HUDEP-2 (cell line): ENCODE measurements at regions not wholly inside any gene's neighbourhood (a gene's known extent, or its start where the extent isn't known, plus 50 kb on each side); places are given as distances from the start of the nearest gene placed in this dataset.
"Not testable (repeated sequence)": the region's sequence is repeated elsewhere in the genome, so short reads cannot be mapped to it uniquely, and the experiment has no call there.

Experiments used
- DNase-seq, 76 experiments: peaks; one replicate each; lab custom pipeline; 2025; ENCODE audit not compliant: unreplicated experiment in 76 of 76; lab: John Stamatoyannopoulos, UW

DNA sequence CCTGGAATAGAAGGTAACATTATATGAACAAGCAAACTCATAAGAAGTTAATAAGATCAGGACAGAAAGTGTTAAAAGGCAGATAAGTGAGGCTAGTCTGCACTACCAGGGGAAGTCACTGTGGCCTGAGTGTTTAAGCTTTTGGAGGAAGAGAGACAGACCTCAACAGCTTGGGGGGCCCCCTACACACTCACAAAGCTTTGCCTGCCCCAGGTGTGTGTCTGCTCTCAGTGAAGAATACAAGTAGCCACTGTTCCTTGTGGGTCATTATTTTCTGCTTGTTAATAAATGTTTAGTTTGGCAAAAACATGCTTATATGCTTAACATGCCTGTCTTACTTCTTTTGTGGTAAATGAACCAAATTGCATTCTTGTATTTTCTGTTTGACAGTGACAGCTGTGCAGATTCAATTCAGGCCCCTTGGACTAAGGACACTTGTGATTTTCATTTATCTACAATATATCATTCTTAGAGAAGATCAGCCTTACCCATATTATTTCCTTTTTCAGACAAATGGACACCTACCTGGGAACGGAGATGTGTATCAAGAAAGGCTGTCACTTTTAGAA is 50.7 kb upstream of the C12orf71 start:
- DNase-seq: no peak

DNA sequence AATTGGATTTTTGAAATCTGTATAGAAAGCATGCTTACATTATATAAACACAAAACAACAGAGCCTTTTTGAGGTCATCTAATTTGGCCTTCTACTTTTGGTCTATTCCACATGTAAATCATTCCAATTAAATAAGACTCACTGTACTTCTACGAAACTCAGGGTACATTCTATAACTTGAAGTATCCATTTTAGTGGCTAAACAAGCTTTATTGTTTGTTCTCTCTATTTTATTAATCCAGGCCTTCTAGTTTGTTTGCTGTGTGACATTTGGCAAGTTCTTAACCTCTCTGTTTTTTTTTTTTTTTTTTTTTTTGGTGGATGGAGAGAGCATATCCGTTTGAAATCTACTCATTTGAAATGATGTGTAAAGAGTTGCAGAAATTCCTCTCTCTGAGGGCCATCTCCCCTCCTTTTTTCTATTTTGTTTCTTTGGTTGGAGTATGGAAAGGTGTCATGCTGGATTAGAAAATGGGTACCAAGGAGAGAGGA is 58.1 kb upstream of the C12orf71 start:
- no peak for DNase-seq

DNA sequence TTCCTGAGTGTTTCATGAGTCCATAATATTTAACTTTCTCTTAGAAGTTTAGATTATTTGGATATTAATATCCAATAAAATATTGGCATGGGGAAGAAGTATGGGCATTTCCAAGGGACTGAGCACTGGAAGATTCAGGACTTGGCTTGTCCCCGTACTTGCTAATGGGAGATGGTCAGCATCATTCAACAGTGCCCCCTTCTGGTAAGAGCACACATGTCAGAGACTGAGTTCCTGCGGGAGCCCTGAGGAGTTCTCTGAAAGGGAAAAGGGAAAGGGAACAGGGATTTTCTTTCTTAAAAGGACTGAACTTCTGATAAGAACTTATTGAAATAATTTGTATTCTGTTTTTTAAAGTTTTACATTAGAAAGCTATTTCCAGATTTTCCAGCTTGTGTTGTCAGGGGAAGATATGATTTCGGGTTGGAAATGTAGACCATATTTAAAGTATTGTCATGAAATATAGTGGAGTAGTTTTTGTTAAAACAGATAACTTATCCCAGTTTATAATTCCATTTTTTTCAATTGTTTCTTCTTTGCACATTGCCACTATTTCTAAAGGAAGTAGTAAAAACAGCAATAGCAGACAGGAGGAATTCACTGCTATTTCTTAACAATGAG is 59.8 kb upstream of the C12orf71 start:
- DNase-seq: peak in 51 of 76 experiments; percentile 1 to 66 (median 19)

DNA sequence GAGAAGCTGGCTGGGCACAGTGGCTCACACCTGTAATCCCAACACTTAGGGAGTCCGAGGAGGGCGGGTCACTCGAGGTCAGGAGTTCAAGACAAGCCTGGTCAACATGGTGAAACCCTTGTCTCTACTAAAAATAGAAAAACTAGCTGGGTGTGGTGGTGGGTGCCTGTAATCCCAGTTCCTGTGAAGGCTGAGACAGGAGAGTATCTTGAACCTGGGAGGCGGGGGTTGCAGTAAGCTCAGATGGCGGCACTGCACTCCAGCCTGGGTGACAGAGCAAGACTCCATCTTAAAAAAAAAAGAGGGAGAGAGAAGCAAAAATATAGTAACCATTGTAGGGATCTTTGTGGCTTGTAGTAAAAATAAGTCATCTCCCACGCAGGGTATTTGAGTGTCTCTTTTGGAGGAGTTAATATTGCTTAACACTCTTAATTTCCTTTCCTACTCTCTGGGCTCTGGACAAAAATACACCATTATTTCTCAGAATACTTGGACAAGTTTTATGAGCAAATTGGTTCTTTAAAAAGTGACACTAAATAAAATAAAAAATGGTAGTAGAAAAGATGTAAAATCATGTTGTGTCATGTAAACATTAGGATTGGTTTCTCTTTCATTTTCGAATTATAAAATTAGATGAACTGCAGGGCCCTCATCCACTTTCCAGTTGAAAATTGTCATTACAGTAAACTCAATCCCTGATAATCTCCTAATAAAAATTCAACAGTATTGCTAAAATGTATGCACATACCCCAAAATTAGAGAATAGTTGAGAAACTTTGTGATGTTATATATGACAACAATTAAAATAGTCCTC is 61.1 kb upstream of the C12orf71 start:
- DNase-seq: no peak

DNA sequence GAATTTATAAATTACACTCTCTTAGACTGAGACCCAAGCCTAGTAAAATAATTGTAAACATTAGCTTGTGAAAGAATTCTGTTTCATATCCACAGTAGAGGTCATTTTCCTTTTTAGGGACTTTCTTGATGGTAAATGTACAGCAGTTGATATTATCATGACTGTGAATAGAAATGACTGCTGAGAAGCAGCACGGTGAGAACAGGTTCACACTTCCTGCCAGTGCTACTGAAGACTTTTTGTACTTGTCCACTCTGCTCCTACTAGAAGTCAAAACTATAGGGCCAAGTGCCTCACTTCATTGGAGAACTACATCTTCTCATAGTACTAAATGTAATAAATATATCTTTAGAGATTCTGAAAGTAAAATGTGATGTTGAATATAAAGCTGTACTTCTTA is 63.3 kb upstream of the C12orf71 start:
- DNase-seq: not testable (repeated sequence)

DNA sequence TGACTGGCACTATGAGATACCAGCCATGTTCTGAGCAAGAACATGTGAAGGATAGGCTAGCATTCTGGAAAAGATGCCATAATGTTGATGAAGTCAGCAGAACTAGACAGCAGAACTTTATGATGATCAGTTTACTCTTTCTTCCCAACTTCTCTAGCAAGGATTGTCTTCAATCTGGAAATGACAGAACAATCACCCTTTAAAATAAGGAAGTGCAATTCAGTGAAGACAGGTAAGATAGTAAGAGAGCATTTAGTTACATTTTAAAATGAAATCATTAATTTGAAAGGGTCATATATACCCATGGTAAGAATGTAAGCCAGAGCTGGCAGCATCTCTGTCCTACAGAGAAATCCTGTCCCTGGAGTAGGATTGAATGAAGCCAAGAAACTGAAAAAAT is 66.0 kb upstream of the C12orf71 start:
- no peak for DNase-seq

DNA sequence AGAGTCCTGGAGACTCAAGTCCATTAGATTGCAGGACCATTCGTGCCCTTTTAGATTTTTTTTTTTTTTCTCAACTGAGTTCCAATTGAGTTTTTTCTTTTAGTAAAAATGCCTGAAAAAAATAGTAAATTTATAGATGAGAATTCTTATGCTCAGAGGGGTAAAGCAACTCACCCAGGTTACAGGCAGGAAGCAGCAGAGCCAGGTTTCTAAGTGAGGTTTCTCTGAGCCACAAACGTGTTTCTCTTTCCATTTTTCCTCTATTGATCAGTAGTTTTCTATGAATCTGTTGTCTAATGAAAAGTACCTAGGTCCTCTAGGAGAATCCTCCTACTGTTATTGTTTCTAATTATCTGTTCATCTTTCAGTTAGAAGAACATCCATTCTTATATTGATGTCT is 66.4 kb upstream of the C12orf71 start:
- DNase-seq: no peak

DNA sequence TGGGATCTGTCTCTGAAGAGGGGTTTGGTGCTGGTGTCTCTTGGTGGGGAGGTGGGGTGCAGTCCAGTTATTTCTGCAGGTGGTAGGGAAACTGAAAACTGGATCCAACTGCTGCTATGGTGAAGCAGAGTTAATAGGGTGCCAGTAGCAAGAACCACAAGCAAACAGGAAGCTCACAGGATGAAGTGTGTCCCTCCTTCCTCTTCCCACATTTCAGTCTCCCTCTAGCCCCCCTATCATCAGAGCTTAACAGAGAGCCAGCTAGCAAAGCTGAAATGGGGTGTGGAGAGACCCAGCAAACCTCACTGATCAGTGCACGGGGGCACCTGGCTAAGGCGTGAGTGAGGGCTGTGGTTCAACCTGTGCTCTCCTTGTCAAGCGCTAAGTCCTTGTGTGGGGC is 69.1 kb upstream of the C12orf71 start:
- DNase-seq: no peak

DNA sequence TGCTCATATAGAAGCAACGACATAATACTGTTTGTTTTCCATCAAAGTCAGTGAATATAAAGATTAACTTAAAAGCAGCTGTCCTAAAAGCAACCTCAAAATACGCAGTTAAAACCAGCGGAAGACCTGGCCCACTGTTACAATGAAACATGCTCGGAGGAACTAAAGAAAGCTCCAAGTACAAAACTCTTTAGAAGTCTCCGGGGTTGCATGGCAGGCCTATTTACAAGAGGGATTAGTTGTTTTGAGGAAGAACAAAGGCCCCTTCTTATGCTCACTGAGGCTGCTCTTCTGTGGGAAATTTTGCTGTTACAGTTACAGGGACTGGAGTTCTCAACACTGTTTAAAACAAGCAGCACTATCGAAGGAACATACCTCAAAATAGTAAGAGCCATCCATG is 75.9 kb upstream of the C12orf71 start:
- no peak for DNase-seq

DNA sequence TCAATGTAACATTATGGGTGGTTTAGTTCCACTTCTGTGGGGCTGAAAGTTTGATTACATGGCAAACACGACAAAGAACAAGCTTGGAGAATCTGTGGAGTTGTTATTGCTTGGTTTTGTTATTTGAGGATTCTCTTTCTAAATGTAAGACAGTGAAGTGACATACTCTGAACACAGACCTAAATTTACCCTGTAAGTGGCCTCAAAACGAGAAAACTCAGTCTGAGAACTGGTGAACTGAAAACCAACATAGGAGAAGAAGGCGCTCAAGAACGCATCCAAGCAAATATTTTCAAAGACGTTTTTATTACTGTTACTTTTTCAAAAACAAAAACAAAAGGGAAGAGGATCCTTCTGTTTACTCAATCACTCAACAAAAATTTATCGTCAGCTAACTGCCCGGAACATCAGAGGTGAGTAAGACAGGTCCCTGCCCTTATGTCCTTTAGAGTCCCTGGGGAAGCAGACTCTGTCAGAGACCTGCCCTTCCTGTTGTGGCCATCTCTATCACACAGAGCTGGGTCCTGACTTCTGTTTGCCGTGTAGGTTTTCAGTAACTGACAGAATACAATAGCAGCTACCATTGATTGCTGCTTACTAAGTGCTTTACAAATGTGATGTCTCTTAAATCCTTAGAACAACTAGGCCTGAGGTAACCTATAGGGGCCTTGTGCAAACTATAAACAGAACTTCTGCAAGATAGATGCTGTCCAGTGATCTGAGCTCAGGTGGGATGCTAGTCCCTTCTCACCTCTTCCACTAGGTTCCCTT is 79.3 kb upstream of the C12orf71 start:
- no peak for DNase-seq

DNA sequence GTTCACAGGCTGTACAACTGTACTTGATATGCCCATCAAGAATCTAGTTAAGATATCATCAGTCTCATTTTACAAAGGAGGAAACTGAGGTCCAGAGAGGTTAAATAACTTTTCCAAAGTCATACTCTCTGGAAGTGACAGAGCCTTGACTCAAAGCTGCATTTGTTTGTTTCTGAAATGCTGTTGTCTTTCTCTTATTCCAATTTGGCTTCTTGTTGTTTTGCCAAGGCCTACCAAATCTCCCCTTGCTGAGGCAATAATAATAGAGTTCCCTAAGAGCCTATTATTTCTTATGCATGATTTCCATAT is 79.8 kb upstream of the C12orf71 start:
- no peak for DNase-seq

DNA sequence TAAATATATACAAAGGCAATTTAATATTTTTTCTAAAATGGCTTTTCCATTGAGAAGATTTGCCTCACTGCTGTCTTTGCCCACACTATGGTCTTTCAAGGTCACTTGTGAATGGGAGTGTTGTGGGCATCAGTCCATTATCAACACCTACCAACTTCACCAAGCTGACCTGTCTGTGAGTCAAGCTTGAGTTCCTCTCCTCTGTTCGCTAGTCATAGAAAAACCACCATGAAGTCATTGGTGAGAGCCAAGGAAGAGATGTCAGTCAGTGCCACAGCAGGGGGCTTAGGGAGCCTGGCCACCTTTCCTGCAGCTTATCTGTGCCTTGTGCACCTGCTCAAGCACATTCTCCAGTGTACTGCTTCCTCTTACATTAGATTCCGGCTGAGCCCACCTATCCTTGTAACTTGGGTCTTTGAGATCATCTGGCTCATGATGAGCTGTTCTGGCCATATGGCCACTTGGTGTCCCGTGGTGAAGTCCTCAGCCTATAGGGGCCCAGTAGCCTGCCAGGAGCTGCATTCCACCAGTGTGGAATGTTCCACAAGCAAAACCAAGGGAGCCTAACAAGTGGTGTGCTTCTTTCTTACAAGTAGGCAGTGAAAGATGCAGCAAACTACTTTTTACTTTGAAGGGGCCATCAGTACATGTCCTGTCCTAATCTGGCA is 80.8 kb upstream of the C12orf71 start:
- no peak for DNase-seq

DNA sequence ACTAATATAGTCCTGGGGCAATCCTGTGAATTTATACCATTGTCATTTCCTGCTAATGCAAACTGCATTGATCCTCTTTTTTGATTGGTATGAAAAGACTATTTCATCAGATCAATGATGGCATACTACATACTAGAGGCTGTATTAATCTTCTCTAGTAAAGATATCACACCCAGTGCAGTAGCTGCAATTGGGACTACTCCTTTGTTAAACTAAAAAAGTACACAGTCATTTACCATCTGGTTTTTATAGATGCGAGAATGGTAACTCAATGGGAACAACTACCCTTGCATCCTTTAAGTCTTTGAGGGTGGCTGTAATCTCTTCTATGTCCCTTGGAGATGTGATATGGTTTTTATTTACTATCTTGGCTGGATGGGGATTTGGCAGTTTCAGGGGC is 80.2 kb upstream of the STK38L start:
- DNase-seq: no peak

DNA sequence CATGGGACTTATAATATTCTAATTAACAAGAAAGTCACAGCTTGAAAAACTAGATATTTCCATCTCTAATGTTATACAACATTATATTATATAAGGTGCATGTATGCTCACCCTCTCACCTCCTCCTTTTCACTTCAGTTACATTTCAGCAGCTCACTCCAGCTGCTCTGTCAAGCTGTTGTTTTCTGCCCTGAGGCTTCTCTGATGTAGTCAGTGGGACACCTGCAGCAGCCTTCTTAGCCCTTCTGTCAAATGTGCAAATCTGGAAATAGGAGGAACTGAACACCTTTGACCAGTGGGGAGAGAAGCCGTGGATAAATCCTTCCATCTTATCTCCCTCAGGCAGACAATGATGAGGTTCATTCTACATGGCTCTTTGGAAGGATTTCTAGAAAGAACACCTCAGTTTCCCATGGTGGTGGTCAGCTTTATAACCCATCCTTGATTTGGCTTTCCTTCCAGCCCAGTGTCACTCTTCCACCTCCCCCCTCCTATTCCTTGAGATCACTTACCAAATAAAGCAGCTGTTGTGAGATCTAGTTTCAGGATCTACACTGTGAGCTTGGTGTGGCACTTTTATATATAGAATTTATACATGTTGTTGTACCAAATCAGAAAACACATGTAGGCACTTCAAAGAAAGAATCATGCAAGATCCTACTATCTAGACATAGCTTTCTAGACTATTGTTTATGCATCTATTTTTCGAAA is 79.6 kb upstream of the STK38L start:
- DNase-seq: no peak

DNA sequence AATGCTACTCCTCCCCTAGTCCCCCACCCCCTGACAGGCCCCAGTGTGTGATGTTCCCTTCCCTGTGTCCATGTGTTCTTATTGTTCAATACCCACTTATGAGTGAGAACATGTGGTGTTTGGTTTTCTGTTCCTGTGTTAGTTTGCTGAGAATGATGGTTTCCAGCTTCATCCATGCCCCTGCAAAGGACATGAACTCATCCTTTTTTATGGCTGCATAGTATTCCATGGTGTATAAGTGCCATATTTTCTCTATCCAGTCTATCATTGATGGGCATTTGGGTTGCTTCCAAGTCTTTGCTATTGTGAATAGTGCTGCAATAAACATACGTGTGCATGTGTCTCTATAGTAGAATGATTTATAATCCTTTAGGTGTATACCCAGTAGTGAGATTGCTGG is 78.1 kb upstream of the STK38L start:
- not testable (repeated sequence) for DNase-seq

DNA sequence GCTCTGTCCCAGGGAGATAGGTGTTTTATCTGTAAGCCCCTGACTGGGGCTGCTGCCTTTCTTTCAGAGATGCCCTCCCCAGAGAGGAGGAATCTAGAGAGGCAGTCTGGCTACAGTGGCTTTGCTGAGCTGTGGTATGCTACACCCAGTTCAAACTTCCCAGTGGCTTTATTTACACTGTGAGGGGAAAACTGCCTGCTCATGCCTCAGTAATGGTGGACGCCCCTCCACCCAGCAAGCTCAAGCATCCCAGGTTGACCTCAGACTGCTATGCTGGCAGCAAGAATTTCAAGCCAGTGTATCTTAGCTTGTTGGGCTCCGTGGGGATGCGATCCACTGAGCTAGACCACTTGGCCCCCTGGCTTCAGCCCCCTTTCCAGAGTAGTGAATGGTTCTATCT is 72.6 kb upstream of the STK38L start:
- DNase-seq: not testable (repeated sequence)

DNA sequence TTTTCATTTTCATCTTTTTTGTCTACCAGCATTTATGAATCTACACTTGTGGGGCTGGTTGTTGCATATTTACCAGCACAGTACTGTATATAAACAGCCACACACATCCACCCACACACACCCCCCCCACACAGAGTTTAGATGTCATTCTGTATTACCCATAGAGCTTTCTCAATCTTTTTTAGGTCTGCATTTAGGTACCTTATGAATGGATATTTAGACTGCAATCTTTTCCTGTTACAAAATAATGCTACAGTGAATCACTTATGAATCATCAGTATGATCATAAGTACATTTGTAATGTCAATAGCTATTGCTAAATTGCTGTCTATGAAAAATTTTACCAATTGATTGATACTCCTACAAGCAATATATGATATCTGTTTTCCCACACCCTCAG is 67.3 kb upstream of the STK38L start:
- DNase-seq: no peak

DNA sequence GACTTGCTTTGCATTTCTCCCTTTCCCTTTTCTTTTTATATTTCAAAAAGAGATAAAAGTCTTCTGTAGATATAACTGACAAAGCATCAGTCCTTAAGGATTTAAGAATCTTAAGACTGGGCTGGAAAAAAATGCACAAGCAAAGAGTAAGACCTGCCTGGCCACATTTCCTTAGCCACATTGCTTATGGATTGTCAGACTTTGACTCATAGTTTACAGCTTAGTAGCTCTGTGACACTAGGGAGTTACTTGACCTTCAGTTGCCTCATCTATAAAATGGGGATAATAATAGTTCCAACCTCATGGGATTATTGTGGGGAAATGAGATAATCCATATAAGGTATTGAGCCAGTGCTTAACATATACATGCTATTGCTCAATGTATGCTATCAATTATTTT is 66.4 kb upstream of the STK38L start:
- DNase-seq: no peak

DNA sequence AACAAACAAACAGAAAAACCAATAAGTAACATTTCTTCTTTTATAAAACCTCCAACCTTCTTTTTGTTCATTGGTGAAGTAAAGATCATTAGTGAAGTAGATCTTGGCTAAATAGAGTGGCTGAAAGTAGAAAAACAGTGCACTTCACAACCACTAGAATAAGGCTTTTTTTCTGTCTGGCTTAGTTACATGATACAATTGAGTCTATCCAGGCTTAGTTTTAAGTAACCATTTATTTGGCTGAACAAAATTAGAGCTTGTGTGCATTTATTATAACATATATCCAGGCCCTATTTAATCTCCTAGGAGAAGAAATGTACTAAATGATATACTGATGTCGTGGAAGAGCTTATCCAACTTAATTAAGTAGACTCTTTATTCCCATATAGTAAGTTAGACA is 65.8 kb upstream of the STK38L start:
- DNase-seq: no peak

DNA sequence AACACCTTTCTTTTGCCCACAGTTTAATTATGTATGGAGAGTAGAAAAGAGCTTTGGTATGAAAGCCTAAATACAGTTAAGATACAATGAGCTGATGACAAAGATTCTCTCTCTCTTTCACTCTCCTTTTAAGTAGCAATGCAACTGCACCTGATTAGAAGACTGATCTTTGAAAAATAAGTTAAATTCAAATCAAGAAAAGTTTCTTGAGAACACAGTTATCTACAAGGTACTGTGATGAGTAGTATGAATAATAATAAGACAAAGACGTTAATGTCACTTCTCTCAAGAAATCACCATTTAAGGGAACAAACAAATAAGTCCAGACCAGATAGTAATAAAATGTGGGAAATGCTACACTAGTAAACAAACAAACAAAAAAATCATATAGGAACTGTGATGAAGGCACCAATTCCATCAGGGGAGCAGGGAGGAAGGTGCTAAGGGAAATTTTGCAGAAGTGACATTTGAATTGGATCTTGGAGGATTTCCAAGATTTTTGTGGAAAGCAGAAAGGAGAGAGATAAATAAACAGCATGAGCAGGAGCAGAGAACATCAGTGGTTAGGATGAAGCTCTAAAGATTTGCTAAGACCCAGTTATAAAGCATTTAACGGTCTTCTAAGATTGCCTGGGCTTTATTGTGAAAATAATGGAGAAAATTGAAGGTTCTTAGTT is 65.2 kb upstream of the STK38L start:
- DNase-seq: no peak
